Progenitor cell of endocrine pancreas (in vitro differentiated cells): ENCODE measurements at regions not wholly inside any gene's neighbourhood (a gene's known extent, or its start where the extent isn't known, plus 50 kb on each side); places are given as distances from the start of the nearest gene placed in this dataset.

Experiments
- DNase-seq: peaks from one replicate; pipeline ENCODE4 v3.0.0; 2021; ENCODE audit warnings: low spot score; ENCODE audit not compliant: unreplicated experiment
- H3K27ac Mint-ChIP-seq: 2 replicates; pipeline ENCODE4 v1.8.0; 2021; ENCODE audit warnings: mild to moderate bottlenecking, moderate library complexity, mixed read lengths
- H3K27me3 Mint-ChIP-seq: 2 replicates; pipeline ENCODE4 v1.8.0; 2021; ENCODE audit warnings: mixed read lengths
- H3K36me3 Mint-ChIP-seq: 2 replicates; pipeline ENCODE4 v1.8.0; 2022; ENCODE audit warnings: mixed read lengths; ENCODE audit not compliant: insufficient read depth
- H3K4me1 Mint-ChIP-seq: 2 replicates; pipeline ENCODE4 v1.8.0; 2021; ENCODE audit warnings: low read depth, mixed read lengths
- H3K4me3 Mint-ChIP-seq: 2 replicates; pipeline ENCODE4 v1.8.0; 2021; ENCODE audit warnings: low read depth, mild to moderate bottlenecking, moderate library complexity, mixed read lengths
- H3K9me3 Mint-ChIP-seq: 2 replicates; pipeline ENCODE4 v1.8.0; 2021; ENCODE audit warnings: low read depth, mixed read lengths
- TF ChIP-seq, protein P1 (sequence below): fragments of 200-600 bp; sonication (generic); IDR thresholded peaks from one replicate; pipeline ENCODE4 v1.5.0; 2021; ENCODE audit warnings: antibody characterized with exemption, mild to moderate bottlenecking; ENCODE audit not compliant: unreplicated experiment

GRCh38 chr2:11026286-11026921, 114.7 kb downstream of the KCNF1 start:
- H3K27me3 Mint-ChIP-seq: peaks cover 11% of the 10 kb centered on the region
- H3K36me3 Mint-ChIP-seq: no peaks in the 10 kb centered on the region
- no peak overlapping the region for H3K4me3 Mint-ChIP-seq
- H3K27ac Mint-ChIP-seq: no peak overlapping the region
- H3K4me1 Mint-ChIP-seq: peaks cover 10% of the 10 kb centered on the region
- TF ChIP-seq, protein P1, sequence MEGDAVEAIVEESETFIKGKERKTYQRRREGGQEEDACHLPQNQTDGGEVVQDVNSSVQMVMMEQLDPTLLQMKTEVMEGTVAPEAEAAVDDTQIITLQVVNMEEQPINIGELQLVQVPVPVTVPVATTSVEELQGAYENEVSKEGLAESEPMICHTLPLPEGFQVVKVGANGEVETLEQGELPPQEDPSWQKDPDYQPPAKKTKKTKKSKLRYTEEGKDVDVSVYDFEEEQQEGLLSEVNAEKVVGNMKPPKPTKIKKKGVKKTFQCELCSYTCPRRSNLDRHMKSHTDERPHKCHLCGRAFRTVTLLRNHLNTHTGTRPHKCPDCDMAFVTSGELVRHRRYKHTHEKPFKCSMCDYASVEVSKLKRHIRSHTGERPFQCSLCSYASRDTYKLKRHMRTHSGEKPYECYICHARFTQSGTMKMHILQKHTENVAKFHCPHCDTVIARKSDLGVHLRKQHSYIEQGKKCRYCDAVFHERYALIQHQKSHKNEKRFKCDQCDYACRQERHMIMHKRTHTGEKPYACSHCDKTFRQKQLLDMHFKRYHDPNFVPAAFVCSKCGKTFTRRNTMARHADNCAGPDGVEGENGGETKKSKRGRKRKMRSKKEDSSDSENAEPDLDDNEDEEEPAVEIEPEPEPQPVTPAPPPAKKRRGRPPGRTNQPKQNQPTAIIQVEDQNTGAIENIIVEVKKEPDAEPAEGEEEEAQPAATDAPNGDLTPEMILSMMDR: no peak
- no peaks in the 10 kb centered on the region for H3K9me3 Mint-ChIP-seq
- DNase-seq: no peak

- Mint-ChIP-seq H3K4me1 (peaks cover 10% of the 10 kb centered on the region), H3K27me3 (peaks cover 10% of the 10 kb centered on the region), H3K36me3 (no peaks in the 10 kb centered on the region), H3K9me3 (no peaks in the 10 kb centered on the region), H3K27ac (no peak overlapping the region), H3K4me3 (no peak overlapping the region)
- TF ChIP-seq, protein P1: no peak
- DNase-seq: no peak
These were observed 115.5 kb downstream of the KCNF1 start for GRCh38 chr2:11027195-11027594.

DNA sequence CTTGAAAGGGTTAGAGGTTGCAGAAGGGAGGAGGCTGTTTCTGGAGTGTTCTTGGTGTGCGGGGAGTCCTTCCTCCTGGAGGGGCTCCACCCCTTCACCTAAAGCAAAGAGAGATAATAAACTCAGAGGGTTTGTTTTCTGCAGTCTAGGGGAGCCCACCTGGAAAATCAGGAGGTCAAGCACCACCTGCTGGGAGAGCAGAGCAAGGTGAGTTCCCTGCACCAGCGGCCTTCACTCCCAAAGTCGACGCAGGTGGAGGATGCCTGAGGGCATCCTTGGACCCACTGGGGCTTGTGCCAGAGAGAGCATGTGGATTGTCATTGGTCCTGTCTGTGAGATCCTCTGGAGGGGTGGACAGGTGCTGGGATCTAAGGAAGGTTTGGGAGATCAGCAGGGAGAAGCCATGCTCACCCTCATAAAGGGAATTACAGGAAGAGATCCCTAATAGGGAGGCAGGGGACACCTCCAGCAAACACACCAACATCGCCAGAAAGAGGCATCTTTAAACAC, 116.7 kb downstream of the KCNF1 start:
- no peak overlapping the region for H3K27ac Mint-ChIP-seq
- no peaks in the 10 kb centered on the region for H3K36me3 Mint-ChIP-seq
- DNase-seq: no peak
- H3K27me3 Mint-ChIP-seq: peaks cover 9% of the 10 kb centered on the region
- TF ChIP-seq, protein P1: peak; percentile 45
- H3K9me3 Mint-ChIP-seq: peaks cover 4% of the 10 kb centered on the region
- no peak overlapping the region for H3K4me3 Mint-ChIP-seq
- peaks cover 10% of the 10 kb centered on the region for H3K4me1 Mint-ChIP-seq

GRCh38 chr2:11029136-11029535, 117.4 kb downstream of the KCNF1 start:
- no peak overlapping the region for H3K4me3 Mint-ChIP-seq
- DNase-seq: no peak
- H3K4me1 Mint-ChIP-seq: peaks cover 10% of the 10 kb centered on the region
- peaks cover 6% of the 10 kb centered on the region for H3K9me3 Mint-ChIP-seq
- no peak overlapping the region for H3K27ac Mint-ChIP-seq
- peaks cover 9% of the 10 kb centered on the region for H3K27me3 Mint-ChIP-seq
- H3K36me3 Mint-ChIP-seq: no peaks in the 10 kb centered on the region
- TF ChIP-seq, protein P1: no peak

GRCh38 chr2:11030036-11030435, 118.3 kb downstream of the KCNF1 start:
- Mint-ChIP-seq H3K4me1 (peaks cover 8% of the 10 kb centered on the region), H3K9me3 (peaks cover 6% of the 10 kb centered on the region)

More at GRCh38 chr2:11030036-11030435, 118.3 kb downstream of the KCNF1 start:
- H3K27ac Mint-ChIP-seq: no peak overlapping the region
- TF ChIP-seq, protein P1: no peak
- H3K4me3 Mint-ChIP-seq: no peak overlapping the region
- H3K36me3 Mint-ChIP-seq: no peaks in the 10 kb centered on the region
- peaks cover 5% of the 10 kb centered on the region for H3K27me3 Mint-ChIP-seq
- DNase-seq: no peak
